Heart left ventricle (tissue), 13 donors: ENCODE measurements at regions not wholly inside any gene's neighbourhood (a gene's known extent, or its start where the extent isn't known, plus 50 kb on each side); places are given as distances from the start of the nearest gene placed in this dataset.

ENCODE experiments used
- POLR2A ChIP-seq, 2 donors: fragments of 450-650 bp; IDR thresholded peaks; one replicate each; pipeline ENCODE4 v1.6.1; 2017; ENCODE audit warnings: antibody characterized with exemption in 2 of 2, mild to moderate bottlenecking in 2 of 2, moderate library complexity in 2 of 2
- TF ChIP-seq, protein P1 (sequence below), 12 donors: fragments of 200-600 bp; sonication (generic) in 4 of 12; IDR thresholded peaks; one replicate each; pipeline versions ENCODE4 v1.5.0 to v1.8.0; 2018 to 2022; ENCODE audit warnings: antibody characterized with exemption in 12 of 12, mild to moderate bottlenecking in 5 of 12
- donor health status: ischemic (EF 13 %, LVEDD 7.1; RV severe dilation, severe dysfunction).
- donor health status: DM: no; HTN: yes; CAD: no.
- donor health status: DM: no; HTN: no; CAD: no.
- donor health status: ischemic (EF 25% LVEDD 6.9; RV normal size, moderate dysfunction).
- donor health status: ischemic (EF 25% LVEDD 5.7; RV mildly dilated, moderate dysfunction).
- donor health status: ischemic (EF 35%, LVEDD 5.7; RV mildly dilated, moderate dysfunction).
- donor health status: nonischemic (EF 11% LVEDD 7.7; RV severe dilation, severe dysfunction).
- donor health status: DM: yes; HTN: yes; CAD: no.
- donor health status: PGD.
- donor health status: ischemic (EF 29% LVEDD 5.4; RV normal size, mild dysfunction).
- donor health status: nonischemic (EF 23%, LVEDD 6.1; RV moderate dilation, normal function).

DNA sequence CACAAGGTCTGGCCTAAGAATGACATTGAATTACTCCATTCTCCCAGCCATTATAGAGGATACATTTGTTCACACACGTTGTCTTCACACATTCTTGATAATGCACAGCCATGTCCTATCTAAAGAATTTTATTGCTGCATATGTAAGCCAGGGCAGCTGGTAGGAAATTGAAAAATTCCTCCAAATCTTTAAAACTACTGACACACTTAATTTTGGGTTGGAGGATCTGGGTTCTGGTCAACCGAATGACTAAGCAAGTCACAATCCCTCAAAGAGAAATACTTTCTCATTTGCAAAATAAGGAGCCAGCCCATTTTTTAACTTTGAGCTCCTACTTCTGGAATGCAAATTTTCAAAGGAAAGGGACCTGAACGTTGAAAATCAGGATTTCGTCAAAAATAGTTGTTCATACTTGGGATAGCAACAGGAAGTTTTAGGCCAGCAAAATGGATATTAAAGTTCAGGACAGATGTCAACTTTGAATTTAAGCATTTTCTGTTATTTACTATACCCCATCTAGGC, 638.3 kb downstream of the NTRK3 start:
- TF ChIP-seq, protein P1, sequence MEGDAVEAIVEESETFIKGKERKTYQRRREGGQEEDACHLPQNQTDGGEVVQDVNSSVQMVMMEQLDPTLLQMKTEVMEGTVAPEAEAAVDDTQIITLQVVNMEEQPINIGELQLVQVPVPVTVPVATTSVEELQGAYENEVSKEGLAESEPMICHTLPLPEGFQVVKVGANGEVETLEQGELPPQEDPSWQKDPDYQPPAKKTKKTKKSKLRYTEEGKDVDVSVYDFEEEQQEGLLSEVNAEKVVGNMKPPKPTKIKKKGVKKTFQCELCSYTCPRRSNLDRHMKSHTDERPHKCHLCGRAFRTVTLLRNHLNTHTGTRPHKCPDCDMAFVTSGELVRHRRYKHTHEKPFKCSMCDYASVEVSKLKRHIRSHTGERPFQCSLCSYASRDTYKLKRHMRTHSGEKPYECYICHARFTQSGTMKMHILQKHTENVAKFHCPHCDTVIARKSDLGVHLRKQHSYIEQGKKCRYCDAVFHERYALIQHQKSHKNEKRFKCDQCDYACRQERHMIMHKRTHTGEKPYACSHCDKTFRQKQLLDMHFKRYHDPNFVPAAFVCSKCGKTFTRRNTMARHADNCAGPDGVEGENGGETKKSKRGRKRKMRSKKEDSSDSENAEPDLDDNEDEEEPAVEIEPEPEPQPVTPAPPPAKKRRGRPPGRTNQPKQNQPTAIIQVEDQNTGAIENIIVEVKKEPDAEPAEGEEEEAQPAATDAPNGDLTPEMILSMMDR (IDR thresholded peaks at IDR 0.05), result no peak
- TF ChIP-seq POLR2A (IDR thresholded peaks at IDR 0.05), result no peak
